ENCODE measurements at regions not wholly inside any gene's neighbourhood (a gene's known extent, or its start where the extent isn't known, plus 50 kb on each side); places are given as distances from the start of the nearest gene placed in this dataset.

GRCh38 chr6:117028256-117028655 lies 151.2 kb downstream of the RFX6 start:
- TF ChIP-seq CTCF (IDR thresholded peaks at IDR 0.05; ENCODE audit: low read depth, low read length) (no peak), EZH2phosphoT487 (IDR thresholded peaks at IDR 0.05; ENCODE audit: low read depth) (no peak)
